ENCODE measurements at regions not wholly inside any gene's neighbourhood (a gene's known extent, or its start where the extent isn't known, plus 50 kb on each side); places are given as distances from the start of the nearest gene placed in this dataset.

DNA sequence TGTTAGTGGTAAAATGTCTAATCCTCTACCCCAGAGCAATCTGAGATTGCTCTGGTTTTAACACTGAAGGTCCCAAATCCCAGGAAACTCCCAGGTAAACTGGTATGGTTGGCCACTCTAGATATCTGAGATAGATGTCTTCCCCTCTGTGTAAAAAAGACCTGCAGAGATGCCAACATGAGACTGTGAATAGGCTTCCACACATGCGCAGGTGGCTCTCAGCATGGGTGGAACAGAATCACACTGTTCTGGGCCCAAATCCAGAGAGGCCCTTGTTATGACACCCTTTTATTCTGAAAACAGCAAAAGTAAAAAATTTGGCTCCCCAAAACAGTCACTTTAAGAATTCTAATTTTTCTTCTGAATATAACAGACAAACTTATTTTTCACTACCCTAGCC lies 88.7 kb upstream of the BMP5 start:
- TF ChIP-seq, protein P1, sequence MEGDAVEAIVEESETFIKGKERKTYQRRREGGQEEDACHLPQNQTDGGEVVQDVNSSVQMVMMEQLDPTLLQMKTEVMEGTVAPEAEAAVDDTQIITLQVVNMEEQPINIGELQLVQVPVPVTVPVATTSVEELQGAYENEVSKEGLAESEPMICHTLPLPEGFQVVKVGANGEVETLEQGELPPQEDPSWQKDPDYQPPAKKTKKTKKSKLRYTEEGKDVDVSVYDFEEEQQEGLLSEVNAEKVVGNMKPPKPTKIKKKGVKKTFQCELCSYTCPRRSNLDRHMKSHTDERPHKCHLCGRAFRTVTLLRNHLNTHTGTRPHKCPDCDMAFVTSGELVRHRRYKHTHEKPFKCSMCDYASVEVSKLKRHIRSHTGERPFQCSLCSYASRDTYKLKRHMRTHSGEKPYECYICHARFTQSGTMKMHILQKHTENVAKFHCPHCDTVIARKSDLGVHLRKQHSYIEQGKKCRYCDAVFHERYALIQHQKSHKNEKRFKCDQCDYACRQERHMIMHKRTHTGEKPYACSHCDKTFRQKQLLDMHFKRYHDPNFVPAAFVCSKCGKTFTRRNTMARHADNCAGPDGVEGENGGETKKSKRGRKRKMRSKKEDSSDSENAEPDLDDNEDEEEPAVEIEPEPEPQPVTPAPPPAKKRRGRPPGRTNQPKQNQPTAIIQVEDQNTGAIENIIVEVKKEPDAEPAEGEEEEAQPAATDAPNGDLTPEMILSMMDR (IDR thresholded peaks at IDR 0.05), result no peak
- Histone ChIP-seq H3K36me3 (ENCODE audit: insufficient read depth in 1 of 2, low read depth in 1 of 2) (no peaks in the 10 kb centered on the region), H3K9me3 (no peaks in the 10 kb centered on the region), H3K4me1 (no peaks in the 10 kb centered on the region), H3K4me3 (no peak overlapping the region), H3K27me3 (ENCODE audit: insufficient read depth in 3 of 3, low read length in 2 of 3) (no peaks in the 10 kb centered on the region), H3K27ac (no peak overlapping the region)
- 57 to 71% (median 66%) methylated on average over 1 of the region's 1 CpG for WGBS, 3 donors
- intact Hi-C loops (cut with DNase I), result no loop called here
- DNase-seq (no peak), ATAC-seq (no peak)

DNA sequence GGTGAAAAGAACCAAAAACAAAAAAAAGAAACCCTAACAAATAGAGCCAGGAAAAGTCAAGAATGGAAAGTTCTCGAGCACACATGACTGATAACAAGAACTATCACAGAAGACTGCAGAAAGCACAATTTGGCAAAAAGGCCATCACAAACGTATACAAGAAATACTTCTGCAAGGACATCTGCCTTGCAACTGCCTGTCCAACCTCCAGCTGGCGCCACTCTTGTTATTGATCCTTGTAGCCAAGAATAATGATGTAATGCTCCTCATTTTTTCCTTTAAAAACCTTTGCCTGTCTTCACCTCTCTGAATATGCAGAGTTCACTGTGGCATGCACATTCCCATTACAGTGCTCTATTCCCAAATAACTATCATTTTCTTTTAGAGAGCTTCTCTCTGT lies 87.9 kb upstream of the BMP5 start:
- no peak for ATAC-seq
- no peak overlapping the region for H3K4me3 ChIP-seq
- H3K9me3 ChIP-seq, result no peaks in the 10 kb centered on the region
- TF ChIP-seq, protein P1 (IDR thresholded peaks at IDR 0.05), result no peak
- WGBS, 3 donors, result 36 to 37% (median 36%) methylated on average over 3 of the region's 3 CpGs
- no peaks in the 10 kb centered on the region for H3K36me3 ChIP-seq (ENCODE audit: insufficient read depth in 1 of 2, low read depth in 1 of 2)
- no peak for DNase-seq
- H3K27ac ChIP-seq, result no peak overlapping the region
- no peaks in the 10 kb centered on the region for H3K27me3 ChIP-seq (ENCODE audit: insufficient read depth in 3 of 3, low read length in 2 of 3)
- no peaks in the 10 kb centered on the region for H3K4me1 ChIP-seq
- intact Hi-C loops (cut with DNase I), result no loop called here

DNA sequence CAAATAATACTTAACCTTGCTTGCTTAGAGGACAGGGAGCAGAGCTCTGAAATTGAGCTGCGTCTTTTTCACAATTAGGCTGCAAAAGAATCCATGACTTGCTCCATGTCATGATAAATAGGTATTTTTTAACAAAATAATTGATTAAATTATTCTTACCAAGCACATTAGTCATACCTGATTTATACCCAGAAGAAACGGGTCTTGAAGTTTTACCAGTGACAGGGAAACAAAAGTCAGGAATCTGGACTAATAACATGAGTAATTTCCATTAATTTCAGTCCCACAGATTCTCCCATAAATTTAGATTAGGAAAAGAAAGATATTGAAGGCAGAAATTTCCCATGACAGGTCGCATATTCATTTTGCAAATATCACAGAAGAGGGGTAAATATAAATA lies 85.0 kb upstream of the BMP5 start:
- TF ChIP-seq, protein P1 (IDR thresholded peaks at IDR 0.05), result no peak
- no peak for DNase-seq
- H3K36me3 ChIP-seq (ENCODE audit: insufficient read depth in 1 of 2, low read depth in 1 of 2), result no peaks in the 10 kb centered on the region
- H3K27ac ChIP-seq, result no peak overlapping the region
- ATAC-seq, result no peak
- H3K4me3 ChIP-seq, result no peak overlapping the region
- no peaks in the 10 kb centered on the region for H3K9me3 ChIP-seq
- WGBS, 3 donors, result 88 to 89% (median 88%) methylated on average over 3 of the region's 3 CpGs
- no peaks in the 10 kb centered on the region for H3K4me1 ChIP-seq
- intact Hi-C loops (cut with DNase I), result no loop called here
- no peaks in the 10 kb centered on the region for H3K27me3 ChIP-seq (ENCODE audit: insufficient read depth in 3 of 3, low read length in 2 of 3)

DNA sequence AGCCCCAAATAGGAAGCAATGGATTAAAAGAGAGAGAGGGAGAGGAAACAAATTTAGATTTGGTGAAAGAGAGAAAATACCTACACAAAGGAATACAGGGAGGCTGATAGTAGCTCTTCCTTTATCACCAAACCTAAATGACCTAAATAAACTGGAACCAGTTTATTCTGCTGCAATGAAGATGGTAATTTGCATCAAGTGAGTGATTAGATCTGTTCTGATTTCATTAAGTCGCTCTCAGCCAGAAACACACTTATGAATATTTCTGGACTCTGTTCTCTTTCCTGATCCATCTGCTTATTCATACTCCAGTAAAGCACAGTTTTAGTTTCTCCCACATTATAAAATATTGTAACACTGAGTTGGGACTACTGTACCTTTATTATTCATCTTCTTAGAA lies 83.4 kb upstream of the BMP5 start:
- H3K36me3 ChIP-seq (ENCODE audit: insufficient read depth in 1 of 2, low read depth in 1 of 2), result no peaks in the 10 kb centered on the region
- H3K4me3 ChIP-seq, result no peak overlapping the region
- H3K27ac ChIP-seq, result no peak overlapping the region
- intact Hi-C loops (cut with DNase I), result loop anchor here in 1 of 2 donors (10.0 kb wide), 2 partner anchors 514 to 684 kb away; no protein-coding TSS in a partner anchor
- H3K9me3 ChIP-seq, result no peaks in the 10 kb centered on the region
- H3K4me1 ChIP-seq, result no peaks in the 10 kb centered on the region
- no peak for DNase-seq
- H3K27me3 ChIP-seq (ENCODE audit: insufficient read depth in 3 of 3, low read length in 2 of 3), result no peaks in the 10 kb centered on the region
- no peak for ATAC-seq
- 87 to 94% (median 92%) methylated on average over 1 of the region's 1 CpG for WGBS, 3 donors
- TF ChIP-seq, protein P1 (IDR thresholded peaks at IDR 0.05), result no peak

DNA sequence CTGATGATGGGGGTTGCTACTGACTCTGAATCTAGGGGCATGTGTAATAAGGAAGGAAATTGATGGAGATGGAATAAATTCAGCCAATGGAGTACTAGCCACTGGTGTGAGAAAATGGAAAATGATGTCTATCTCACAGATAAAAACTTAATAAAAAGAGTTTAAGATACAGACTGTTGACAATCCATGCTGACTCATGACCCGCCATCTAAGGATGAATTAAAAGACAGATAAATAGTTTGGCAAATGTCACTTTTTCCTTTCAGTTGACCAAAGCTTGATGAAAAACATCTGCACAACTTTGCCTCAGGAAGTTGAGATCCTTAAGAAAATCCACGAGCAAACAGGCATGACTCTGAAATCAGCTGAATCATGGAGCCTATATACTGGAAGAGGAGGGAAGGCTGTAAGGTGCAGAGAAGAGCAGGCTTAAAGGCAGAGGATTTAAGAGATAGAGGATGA lies 82.6 kb upstream of the BMP5 start:
- no peaks in the 10 kb centered on the region for H3K4me1 ChIP-seq
- DNase-seq, result no peak
- WGBS, 3 donors, result 59 to 63% (median 59%) methylated on average over 2 of the region's 2 CpGs
- no peaks in the 10 kb centered on the region for H3K27me3 ChIP-seq (ENCODE audit: insufficient read depth in 3 of 3, low read length in 2 of 3)
- TF ChIP-seq, protein P1 (IDR thresholded peaks at IDR 0.05), result no peak
- no peak overlapping the region for H3K4me3 ChIP-seq
- intact Hi-C loops (cut with DNase I), result loop anchor here in 1 of 2 donors (10.0 kb wide), 2 partner anchors 513 to 683 kb away; no protein-coding TSS in a partner anchor
- no peak for ATAC-seq
- H3K27ac ChIP-seq, result no peak overlapping the region
- H3K36me3 ChIP-seq (ENCODE audit: insufficient read depth in 1 of 2, low read depth in 1 of 2), result no peaks in the 10 kb centered on the region
- H3K9me3 ChIP-seq, result no peaks in the 10 kb centered on the region

All from psoas muscle (tissue), 7 donors.